KMS-11 (cell line): ENCODE measurements at regions not wholly inside any gene's neighbourhood (a gene's known extent, or its start where the extent isn't known, plus 50 kb on each side); places are given as distances from the start of the nearest gene placed in this dataset.

ENCODE experiments used
- H2AFZ ChIP-seq: fragments of 200-600 bp; sonication (generic); 2 replicates; pipeline ENCODE4 v1.6.1; 2016; ENCODE audit warnings: antibody characterized with exemption, mixed run types, low read depth
- H3K27ac ChIP-seq: fragments of 200-600 bp; sonication (generic); 2 replicates; pipeline ENCODE4 v1.6.1; 2016; ENCODE audit warnings: mild to moderate bottlenecking, mixed run types
- H3K27me3 ChIP-seq: fragments of 200-600 bp; sonication (generic); 2 replicates; pipeline ENCODE4 v1.6.1; 2017; ENCODE audit warnings: mild to moderate bottlenecking, low read depth, mixed run types, moderate library complexity; ENCODE audit not compliant: insufficient read depth
- H3K36me3 ChIP-seq: fragments of 200-600 bp; sonication (generic); 2 replicates; pipeline ENCODE4 v1.6.1; 2017; ENCODE audit warnings: mild to moderate bottlenecking, mixed run types; ENCODE audit not compliant: insufficient read depth
- H3K4me1 ChIP-seq: fragments of 200-600 bp; sonication (generic); 2 replicates; pipeline ENCODE4 v1.6.1; 2016; ENCODE audit warnings: mild to moderate bottlenecking, low read depth, mixed run types; ENCODE audit not compliant: poor library complexity, severe bottlenecking
- H3K4me2 ChIP-seq: fragments of 200-600 bp; sonication (generic); 2 replicates; pipeline ENCODE4 v1.7.0; 2016; ENCODE audit warnings: mild to moderate bottlenecking, mixed run types
- H3K4me3 ChIP-seq: fragments of 200-600 bp; sonication (generic); IDR thresholded peaks from 2 replicates; pipeline ENCODE4 v1.6.1; 2017; ENCODE audit warnings: low read depth, low read length, mixed read lengths; ENCODE audit not compliant: insufficient read depth
- H3K79me2 ChIP-seq: fragments of 200-600 bp; sonication (generic); 2 replicates; pipeline ENCODE4 v1.6.1; 2016; ENCODE audit warnings: low read depth, mixed run types; ENCODE audit not compliant: insufficient read depth
- H3K9ac ChIP-seq: fragments of 200-600 bp; sonication (generic); 2 replicates; pipeline ENCODE4 v1.6.1; 2016; ENCODE audit warnings: mild to moderate bottlenecking, mixed run types
- H4K20me1 ChIP-seq: fragments of 200-600 bp; sonication (generic); 2 replicates; pipeline ENCODE4 v1.6.1; 2016; ENCODE audit warnings: mild to moderate bottlenecking, mixed run types; ENCODE audit not compliant: insufficient read depth
- CTCF ChIP-seq: fragments of 200-600 bp; sonication (generic); conservative IDR thresholded peaks from 2 replicates; pipeline ENCODE4 v1.6.1; 2017; ENCODE audit warnings: low read depth, mild to moderate bottlenecking, antibody characterized with exemption, low read length, moderate library complexity, mixed read lengths

GRCh38 chr9:82675605-82676004, 387.3 kb downstream of the RASEF start:
- TF ChIP-seq CTCF: no peak

DNA sequence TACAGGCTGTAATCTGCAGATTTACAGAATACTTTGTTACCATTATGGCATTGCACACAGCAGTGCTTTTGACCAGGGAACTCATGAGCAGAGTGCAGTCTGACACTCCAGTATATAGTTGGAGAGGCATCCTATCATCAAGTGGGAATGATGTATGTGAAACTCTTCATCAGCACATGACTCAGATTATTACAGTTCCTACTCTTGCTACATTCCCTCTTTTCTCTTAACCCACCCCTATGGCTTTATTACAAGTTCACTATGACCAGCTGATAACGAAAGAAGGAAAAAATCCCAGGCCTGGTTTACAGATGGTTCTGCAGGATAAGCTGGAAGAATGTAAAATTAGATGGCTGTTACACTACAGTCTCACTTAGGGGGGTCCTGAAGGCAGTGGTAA, 385.9 kb downstream of the RASEF start:
- Histone ChIP-seq H3K9ac (no peak overlapping the region), H3K4me1 (no peaks in the 10 kb centered on the region), H3K36me3 (no peaks in the 10 kb centered on the region), H2AFZ (no peak overlapping the region), H3K4me3 (no peak overlapping the region), H3K79me2 (no peaks in the 10 kb centered on the region), H3K27me3 (no peaks in the 10 kb centered on the region), H4K20me1 (no peaks in the 10 kb centered on the region), H3K4me2 (no peak overlapping the region), H3K27ac (no peak overlapping the region)
- no peak for TF ChIP-seq CTCF

More at GRCh38 chr9:82675605-82676004, 387.3 kb downstream of the RASEF start:
- no peaks in the 10 kb centered on the region for H3K4me1 ChIP-seq
- no peaks in the 10 kb centered on the region for H3K36me3 ChIP-seq
- H3K79me2 ChIP-seq: no peaks in the 10 kb centered on the region
- H3K27ac ChIP-seq: no peak overlapping the region
- no peaks in the 10 kb centered on the region for H4K20me1 ChIP-seq
- no peak overlapping the region for H3K4me2 ChIP-seq
- H3K4me3 ChIP-seq: no peak overlapping the region
- H3K27me3 ChIP-seq: no peaks in the 10 kb centered on the region
- no peak overlapping the region for H3K9ac ChIP-seq
- H2AFZ ChIP-seq: no peak overlapping the region

- H3K4me1 ChIP-seq: no peaks in the 10 kb centered on the region
- no peaks in the 10 kb centered on the region for H4K20me1 ChIP-seq
- H3K36me3 ChIP-seq: no peaks in the 10 kb centered on the region
- TF ChIP-seq CTCF: no peak
- H3K4me2 ChIP-seq: no peak overlapping the region
- no peak overlapping the region for H2AFZ ChIP-seq
- no peak overlapping the region for H3K4me3 ChIP-seq
- H3K79me2 ChIP-seq: no peaks in the 10 kb centered on the region
- H3K9ac ChIP-seq: no peak overlapping the region
- no peaks in the 10 kb centered on the region for H3K27me3 ChIP-seq
- H3K27ac ChIP-seq: no peak overlapping the region
Measured at GRCh38 chr9:82679472-82679871, 383.5 kb downstream of the RASEF start.

GRCh38 chr9:82680179-82680935, 382.6 kb downstream of the RASEF start:
- H4K20me1 ChIP-seq: no peaks in the 10 kb centered on the region
- H3K4me3 ChIP-seq: no peak overlapping the region
- no peaks in the 10 kb centered on the region for H3K4me1 ChIP-seq
- no peak overlapping the region for H2AFZ ChIP-seq
- no peak overlapping the region for H3K27ac ChIP-seq
- TF ChIP-seq CTCF: no peak
- no peak overlapping the region for H3K9ac ChIP-seq
- no peaks in the 10 kb centered on the region for H3K27me3 ChIP-seq
- no peak overlapping the region for H3K4me2 ChIP-seq
- H3K79me2 ChIP-seq: no peaks in the 10 kb centered on the region
- H3K36me3 ChIP-seq: no peaks in the 10 kb centered on the region
